ENCODE measurements at regions not wholly inside any gene's neighbourhood (a gene's known extent, or its start where the extent isn't known, plus 50 kb on each side); places are given as distances from the start of the nearest gene placed in this dataset.

- Histone ChIP-seq H3K36me3 (no peaks in the 10 kb centered on the region), H3K27me3 (replicated peaks; ENCODE audit: insufficient read depth) (no peaks in the 10 kb centered on the region), H3K27ac (no peak overlapping the region), H3K4me1 (ENCODE audit: control insufficient read depth in 1 of 2, low read depth in 2 of 2) (no peaks in the 10 kb centered on the region), H3K9me3 (no peaks in the 10 kb centered on the region), H3K4me3 (no peak overlapping the region)
- no peak for DNase-seq (ENCODE audit: low spot score)
- ATAC-seq (ENCODE audit: insufficient number of reproducible peaks, low FRiP score, low read depth): no peak
- TF ChIP-seq CTCF (IDR thresholded peaks at IDR 0.05): no peak
Observed at GRCh38 chr3:6526861-6527260, 334.1 kb upstream of the GRM7 start.

- ATAC-seq (ENCODE audit: insufficient number of reproducible peaks, low FRiP score, low read depth): no peak
- H3K4me3 ChIP-seq: no peak overlapping the region
- no peaks in the 10 kb centered on the region for H3K36me3 ChIP-seq
- DNase-seq (ENCODE audit: low spot score): no peak
- H3K27ac ChIP-seq: no peak overlapping the region
- H3K9me3 ChIP-seq: no peaks in the 10 kb centered on the region
- TF ChIP-seq CTCF (IDR thresholded peaks at IDR 0.05): no peak
- no peaks in the 10 kb centered on the region for H3K27me3 ChIP-seq (replicated peaks; ENCODE audit: insufficient read depth)
- H3K4me1 ChIP-seq (ENCODE audit: control insufficient read depth in 1 of 2, low read depth in 2 of 2): no peaks in the 10 kb centered on the region
Observed at GRCh38 chr3:6528951-6529350, 332.0 kb upstream of the GRM7 start.

GRCh38 chr3:6531153-6531552 lies 329.8 kb upstream of the GRM7 start:
- ATAC-seq (ENCODE audit: insufficient number of reproducible peaks, low FRiP score, low read depth) (no peak), DNase-seq (ENCODE audit: low spot score) (no peak)
- Histone ChIP-seq H3K4me1 (ENCODE audit: control insufficient read depth in 1 of 2, low read depth in 2 of 2) (no peaks in the 10 kb centered on the region), H3K4me3 (no peak overlapping the region), H3K36me3 (no peaks in the 10 kb centered on the region), H3K27me3 (replicated peaks; ENCODE audit: insufficient read depth) (no peaks in the 10 kb centered on the region), H3K9me3 (no peaks in the 10 kb centered on the region), H3K27ac (no peak overlapping the region)
- no peak for TF ChIP-seq CTCF (IDR thresholded peaks at IDR 0.05)

- no peaks in the 10 kb centered on the region for H3K9me3 ChIP-seq
- H3K36me3 ChIP-seq: no peaks in the 10 kb centered on the region
- no peak for TF ChIP-seq CTCF (IDR thresholded peaks at IDR 0.05)
- H3K27me3 ChIP-seq (replicated peaks; ENCODE audit: insufficient read depth): no peaks in the 10 kb centered on the region
- ATAC-seq (ENCODE audit: insufficient number of reproducible peaks, low FRiP score, low read depth) (no peak), DNase-seq (ENCODE audit: low spot score) (no peak)
- H3K4me3 ChIP-seq: no peak overlapping the region
- no peaks in the 10 kb centered on the region for H3K4me1 ChIP-seq (ENCODE audit: control insufficient read depth in 1 of 2, low read depth in 2 of 2)
- no peak overlapping the region for H3K27ac ChIP-seq
Observed at GRCh38 chr3:6532101-6532500, 328.8 kb upstream of the GRM7 start.

GRCh38 chr3:6540981-6541380 lies 319.9 kb upstream of the GRM7 start:
- ATAC-seq (ENCODE audit: insufficient number of reproducible peaks, low FRiP score, low read depth) (no peak), DNase-seq (ENCODE audit: low spot score) (no peak)
- Histone ChIP-seq H3K27ac (no peak overlapping the region), H3K27me3 (replicated peaks; ENCODE audit: insufficient read depth) (no peaks in the 10 kb centered on the region), H3K4me1 (ENCODE audit: control insufficient read depth in 1 of 2, low read depth in 2 of 2) (no peaks in the 10 kb centered on the region), H3K4me3 (no peak overlapping the region), H3K36me3 (no peaks in the 10 kb centered on the region), H3K9me3 (no peaks in the 10 kb centered on the region)
- no peak for TF ChIP-seq CTCF (IDR thresholded peaks at IDR 0.05)
